ENCODE measurements at regions not wholly inside any gene's neighbourhood (a gene's known extent, or its start where the extent isn't known, plus 50 kb on each side); places are given as distances from the start of the nearest gene placed in this dataset.

DNA sequence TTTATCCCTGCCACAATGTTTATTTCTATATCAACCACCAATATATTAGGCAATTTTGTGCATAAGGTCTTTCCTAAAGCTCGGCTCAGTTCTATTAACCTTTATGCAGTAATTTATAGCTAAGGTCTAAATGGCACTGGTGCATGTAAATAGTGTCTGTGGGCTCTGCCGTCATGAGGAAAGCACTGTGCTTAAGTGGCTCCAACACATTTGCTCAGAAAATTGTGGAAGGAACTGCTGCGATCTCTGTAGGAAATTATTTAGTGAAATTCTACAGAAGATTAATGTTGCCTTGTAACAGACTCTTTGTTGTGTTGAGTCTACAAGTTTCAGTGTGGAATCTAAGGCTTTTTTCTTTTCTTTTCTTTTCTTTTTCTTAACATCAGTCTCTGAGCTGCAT lies 54.0 kb upstream of the EGLN3 start:
- H3K4me3 Mint-ChIP-seq, result no peak overlapping the region
- no peaks in the 10 kb centered on the region for H3K27me3 Mint-ChIP-seq (ENCODE audit: insufficient read depth, low read depth)
- TF ChIP-seq, protein P1, sequence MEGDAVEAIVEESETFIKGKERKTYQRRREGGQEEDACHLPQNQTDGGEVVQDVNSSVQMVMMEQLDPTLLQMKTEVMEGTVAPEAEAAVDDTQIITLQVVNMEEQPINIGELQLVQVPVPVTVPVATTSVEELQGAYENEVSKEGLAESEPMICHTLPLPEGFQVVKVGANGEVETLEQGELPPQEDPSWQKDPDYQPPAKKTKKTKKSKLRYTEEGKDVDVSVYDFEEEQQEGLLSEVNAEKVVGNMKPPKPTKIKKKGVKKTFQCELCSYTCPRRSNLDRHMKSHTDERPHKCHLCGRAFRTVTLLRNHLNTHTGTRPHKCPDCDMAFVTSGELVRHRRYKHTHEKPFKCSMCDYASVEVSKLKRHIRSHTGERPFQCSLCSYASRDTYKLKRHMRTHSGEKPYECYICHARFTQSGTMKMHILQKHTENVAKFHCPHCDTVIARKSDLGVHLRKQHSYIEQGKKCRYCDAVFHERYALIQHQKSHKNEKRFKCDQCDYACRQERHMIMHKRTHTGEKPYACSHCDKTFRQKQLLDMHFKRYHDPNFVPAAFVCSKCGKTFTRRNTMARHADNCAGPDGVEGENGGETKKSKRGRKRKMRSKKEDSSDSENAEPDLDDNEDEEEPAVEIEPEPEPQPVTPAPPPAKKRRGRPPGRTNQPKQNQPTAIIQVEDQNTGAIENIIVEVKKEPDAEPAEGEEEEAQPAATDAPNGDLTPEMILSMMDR (IDR thresholded peaks at IDR 0.05), result no peak
- TF ChIP-seq EZH2 (IDR thresholded peaks at IDR 0.05) (no peak), EZH2phosphoT487 (IDR thresholded peaks at IDR 0.05) (no peak)

GRCh38 chr14:34003691-34004090 lies 52.8 kb upstream of the EGLN3 start:
- Mint-ChIP-seq H3K4me3 (no peak overlapping the region), H3K4me1 (peaks cover 6% of the 10 kb centered on the region), H3K36me3 (no peaks in the 10 kb centered on the region), H3K9me3 (no peaks in the 10 kb centered on the region), H3K27me3 (ENCODE audit: insufficient read depth, low read depth) (no peaks in the 10 kb centered on the region), H3K27ac (no peak overlapping the region)
- Histone ChIP-seq H3K4me3 (no peak overlapping the region), H3K27ac (no peak overlapping the region), H3K9ac (no peak overlapping the region), H2AFZ (replicated peaks) (peak overlapping the region; percentile 51), H3K9me3 (ENCODE audit: low read depth) (no peaks in the 10 kb centered on the region), H3K4me1 (peaks cover 6% of the 10 kb centered on the region), H3K79me2 (ENCODE audit: low read depth) (no peaks in the 10 kb centered on the region), H4K20me1 (ENCODE audit: low read depth) (no peaks in the 10 kb centered on the region), H3K36me3 (no peaks in the 10 kb centered on the region), H3K4me2 (no peak overlapping the region), H3K27me3 (no peaks in the 10 kb centered on the region), H3F3A (ENCODE audit: low read depth) (peaks cover 4% of the 10 kb centered on the region)
- TF ChIP-seq EZH2phosphoT487 (IDR thresholded peaks at IDR 0.05), result no peak
- no peak for TF ChIP-seq EZH2 (IDR thresholded peaks at IDR 0.05)
- TF ChIP-seq, protein P1 (IDR thresholded peaks at IDR 0.05), result no peak
- no peak for DNase-seq (ENCODE audit: low spot score)

More for the DNA sequence above, 54.0 kb upstream of the EGLN3 start:
- H3K9me3 ChIP-seq (ENCODE audit: low read depth), result no peaks in the 10 kb centered on the region
- H3K79me2 ChIP-seq (ENCODE audit: low read depth), result no peaks in the 10 kb centered on the region
- H3K36me3 ChIP-seq, result no peaks in the 10 kb centered on the region
- no peak overlapping the region for H2AFZ ChIP-seq (replicated peaks)
- H3K27me3 ChIP-seq, result no peaks in the 10 kb centered on the region
- H3K4me1 ChIP-seq, result peaks cover 6% of the 10 kb centered on the region
- H3K4me2 ChIP-seq, result no peak overlapping the region
- Mint-ChIP-seq H3K9me3 (peaks cover 2% of the 10 kb centered on the region), H3K4me1 (peaks cover 6% of the 10 kb centered on the region), H3K36me3 (no peaks in the 10 kb centered on the region), H3K27ac (no peak overlapping the region)
- H3F3A ChIP-seq (ENCODE audit: low read depth), result peaks cover 4% of the 10 kb centered on the region
- H3K27ac ChIP-seq, result no peak overlapping the region
- H4K20me1 ChIP-seq (ENCODE audit: low read depth), result no peaks in the 10 kb centered on the region
- H3K4me3 ChIP-seq, result no peak overlapping the region
- H3K9ac ChIP-seq, result no peak overlapping the region
- DNase-seq (ENCODE audit: low spot score), result no peak

GRCh38 chr14:34003082-34003668 lies 52.3 kb upstream of the EGLN3 start:
- no peak overlapping the region for H3K4me3 ChIP-seq
- H3K27me3 Mint-ChIP-seq (ENCODE audit: insufficient read depth, low read depth), result no peaks in the 10 kb centered on the region

More at GRCh38 chr14:34003082-34003668, 52.3 kb upstream of the EGLN3 start:
- Mint-ChIP-seq H3K4me3 (no peak overlapping the region), H3K27ac (no peak overlapping the region), H3K36me3 (no peaks in the 10 kb centered on the region), H3K9me3 (no peaks in the 10 kb centered on the region), H3K4me1 (peaks cover 6% of the 10 kb centered on the region)
- Histone ChIP-seq H3K9ac (no peak overlapping the region), H2AFZ (replicated peaks) (peak overlapping the region; percentile 51), H3K4me1 (peaks cover 6% of the 10 kb centered on the region), H3K4me2 (no peak overlapping the region), H3K36me3 (no peaks in the 10 kb centered on the region), H3K27ac (no peak overlapping the region), H3K27me3 (no peaks in the 10 kb centered on the region), H3F3A (ENCODE audit: low read depth) (peaks cover 4% of the 10 kb centered on the region), H3K9me3 (ENCODE audit: low read depth) (no peaks in the 10 kb centered on the region), H3K79me2 (ENCODE audit: low read depth) (no peaks in the 10 kb centered on the region), H4K20me1 (ENCODE audit: low read depth) (no peaks in the 10 kb centered on the region)
- no peak for TF ChIP-seq EZH2phosphoT487 (IDR thresholded peaks at IDR 0.05)
- TF ChIP-seq, protein P1 (IDR thresholded peaks at IDR 0.05), result no peak
- no peak for TF ChIP-seq EZH2 (IDR thresholded peaks at IDR 0.05)
- no peak for DNase-seq (ENCODE audit: low spot score)
